Activated CD8-positive, alpha-beta memory T cell treated with anti-CD3 and anti-CD28 coated beads, Interleukin-2, amount 10 ng/mL, durations not matched to agents 7 days and 5 days (primary cell): ENCODE measurements at regions not wholly inside any gene's neighbourhood (a gene's known extent, or its start where the extent isn't known, plus 50 kb on each side); places are given as distances from the start of the nearest gene placed in this dataset.

ENCODE experiments used
- ATAC-seq: fragments of 150-1000 bp; cut with Tn5 transposase; one replicate; pipeline ENCODE4 v1.10.0; 2021; ENCODE audit warnings: moderate library complexity
- CTCF ChIA-PET: fragments of 350-600 bp; sonication (Branson Sonifier 250); formaldehyde crosslinking; loops from one replicate; lab custom pipeline; 2021; ENCODE audit warnings: antibody characterized with exemption; lab: Charles Lee
- DNase-seq: peaks from one replicate; pipeline ENCODE4 v3.0.0-alpha.2; 2020
- H3K27ac Mint-ChIP-seq: one replicate; pipeline ENCODE4 v1.8.0; 2021; ENCODE audit warnings: mild to moderate bottlenecking, mixed read lengths
- H3K27me3 Mint-ChIP-seq: one replicate; pipeline ENCODE4 v1.8.0; 2021; ENCODE audit warnings: mixed read lengths
- H3K36me3 Mint-ChIP-seq: one replicate; pipeline ENCODE4 v1.8.0; 2021; ENCODE audit warnings: mild to moderate bottlenecking, mixed read lengths
- H3K4me1 Mint-ChIP-seq: one replicate; pipeline ENCODE4 v1.8.0; 2021; ENCODE audit warnings: mixed read lengths
- H3K4me3 Mint-ChIP-seq: one replicate; pipeline ENCODE4 v1.8.0; 2021; ENCODE audit warnings: mild to moderate bottlenecking, moderate library complexity, mixed read lengths
- H3K9me3 Mint-ChIP-seq: one replicate; pipeline ENCODE4 v1.8.0; 2022; ENCODE audit warnings: low read depth, mixed read lengths

- Mint-ChIP-seq H3K27ac (no peak overlapping the region), H3K27me3 (no peaks in the 10 kb centered on the region), H3K36me3 (no peaks in the 10 kb centered on the region), H3K4me1 (no peaks in the 10 kb centered on the region), H3K9me3 (no peaks in the 10 kb centered on the region), H3K4me3 (no peak overlapping the region)
- ATAC-seq (no peak), DNase-seq (no peak)
- CTCF ChIA-PET, result no interaction called here
These were observed 52.4 kb upstream of the EPHA4 start for GRCh38 chr2:221624475-221624874.
